ENCODE measurements at regions not wholly inside any gene's neighbourhood (a gene's known extent, or its start where the extent isn't known, plus 50 kb on each side); places are given as distances from the start of the nearest gene placed in this dataset.
"Not testable (repeated sequence)": the region's sequence is repeated elsewhere in the genome, so short reads cannot be mapped to it uniquely, and the experiment has no call there.

GRCh38 chr21:13368200-13368599, 241.4 kb upstream of the POTED start:
- POLR2A ChIA-PET, result no interaction called here

GRCh38 chr21:13372721-13373120, 236.9 kb upstream of the POTED start:
- POLR2A ChIA-PET; CTCF ChIA-PET; FAIRE-seq; H3K9me3 ChIP-seq; DNase-seq (ENCODE audit: low read depth in 1 of 2, low spot score in 1 of 2); H3K4me1 ChIP-seq; H3K4me2 ChIP-seq; H3K27ac ChIP-seq; H3K4me3 ChIP-seq; ATAC-seq: not testable (repeated sequence)
- WGBS (ENCODE audit: missing lambda C conversion rate), result 50% methylated on average over 7 of the region's 13 CpGs

More at GRCh38 chr21:13368200-13368599, 241.4 kb upstream of the POTED start:
- ATAC-seq (no peak), FAIRE-seq (no peak), DNase-seq (ENCODE audit: low read depth in 1 of 2, low spot score in 1 of 2) (no peak)
- Histone ChIP-seq H3K4me2 (no peak overlapping the region), H3K4me1 (no peaks in the 10 kb centered on the region), H3K27ac (no peak overlapping the region), H3K4me3 (no peak overlapping the region), H3K9me3 (no peaks in the 10 kb centered on the region)
- WGBS (ENCODE audit: missing lambda C conversion rate), result 0% methylated on average over 1 of the region's 6 CpGs
- TF ChIP-seq HEYL (CRISPR knock-in tag; IDR thresholded peaks at IDR 0.05), result no peak
- no peak for TF ChIP-seq KDM1A (IDR thresholded peaks at IDR 0.05; ENCODE audit: low read depth)
- TF ChIP-seq POLR2AphosphoS2 (conservative IDR thresholded peaks at IDR 0.05; ENCODE audit: low read length), result no peak
- no peak for TF ChIP-seq ZNF302 (CRISPR knock-in tag; IDR thresholded peaks at IDR 0.05)
- no peak for TF ChIP-seq MYC (IDR thresholded peaks at IDR 0.05; ENCODE audit: borderline replicate concordance, low read length)
- TF ChIP-seq ATOH8 (CRISPR knock-in tag; IDR thresholded peaks at IDR 0.05; ENCODE audit: low read depth), result no peak
- TF ChIP-seq PHF8 (IDR thresholded peaks at IDR 0.05; ENCODE audit: borderline replicate concordance, low read depth), result no peak
- TF ChIP-seq MAX (IDR thresholded peaks at IDR 0.05), result no peak
- TF ChIP-seq RAD21 (conservative IDR thresholded peaks at IDR 0.05 in 1 of 2, IDR thresholded peaks at IDR 0.05 in 1 of 2), result no peak
- TF ChIP-seq PBX3 (IDR thresholded peaks at IDR 0.05), result no peak
- no peak for TF ChIP-seq USF2 (IDR thresholded peaks at IDR 0.05)
- TF ChIP-seq BCL3 (IDR thresholded peaks at IDR 0.05), result no peak
- no peak for TF ChIP-seq ELK1 (IDR thresholded peaks at IDR 0.05; ENCODE audit: low read depth, low read length)
- TF ChIP-seq HOXB5 (CRISPR knock-in tag; IDR thresholded peaks at IDR 0.05), result no peak
- TF ChIP-seq MAFK (IDR thresholded peaks at IDR 0.05; ENCODE audit: partially characterized antibody), result no peak
- TF ChIP-seq TFCP2L1 (CRISPR knock-in tag; IDR thresholded peaks at IDR 0.05), result no peak
- no peak for TF ChIP-seq CHD4 (IDR thresholded peaks at IDR 0.05; ENCODE audit: borderline replicate concordance)
- no peak for TF ChIP-seq MAZ (IDR thresholded peaks at IDR 0.05; ENCODE audit: borderline replicate concordance, low read depth, low read length)
- TF ChIP-seq EHMT2 (IDR thresholded peaks at IDR 0.05; ENCODE audit: low read depth), result no peak
- no peak for TF ChIP-seq ZSCAN20 (CRISPR knock-in tag; IDR thresholded peaks at IDR 0.05)
- CTCF ChIA-PET, result no interaction called here

- ATAC-seq; CTCF ChIA-PET; H3K27ac ChIP-seq; H3K4me1 ChIP-seq; FAIRE-seq; H3K9me3 ChIP-seq; DNase-seq (ENCODE audit: low read depth in 1 of 2, low spot score in 1 of 2); POLR2A ChIA-PET; H3K4me3 ChIP-seq; H3K4me2 ChIP-seq: not testable (repeated sequence)
- WGBS (ENCODE audit: missing lambda C conversion rate), result 14% methylated on average over 1 of the region's 19 CpGs
Observed at GRCh38 chr21:13378943-13379342, 230.6 kb upstream of the POTED start.

- FAIRE-seq; DNase-seq (ENCODE audit: low read depth in 1 of 2, low spot score in 1 of 2); H3K4me3 ChIP-seq; H3K27ac ChIP-seq; H3K4me2 ChIP-seq; H3K4me1 ChIP-seq; H3K9me3 ChIP-seq; CTCF ChIA-PET; POLR2A ChIA-PET; ATAC-seq: not testable (repeated sequence)
- WGBS (ENCODE audit: missing lambda C conversion rate), result no CpG with 5 or more reads among the region's 18 CpGs
Observed at GRCh38 chr21:13379566-13379965, 230.0 kb upstream of the POTED start.

GRCh38 chr21:13380561-13380960, 229.0 kb upstream of the POTED start:
- H3K27ac ChIP-seq; CTCF ChIA-PET; H3K4me1 ChIP-seq; FAIRE-seq; H3K9me3 ChIP-seq; POLR2A ChIA-PET; DNase-seq (ENCODE audit: low read depth in 1 of 2, low spot score in 1 of 2); ATAC-seq; H3K4me3 ChIP-seq; H3K4me2 ChIP-seq: not testable (repeated sequence)
- WGBS (ENCODE audit: missing lambda C conversion rate), result 40% methylated on average over 1 of the region's 17 CpGs

Measured in A549 (cell line).